LNCAP (cell line): ENCODE measurements at regions not wholly inside any gene's neighbourhood (a gene's known extent, or its start where the extent isn't known, plus 50 kb on each side); places are given as distances from the start of the nearest gene placed in this dataset.

Experiments
- TF ChIP-seq, protein P1 (sequence below): fragments of 450-650 bp; IDR thresholded peaks from 2 replicates; pipeline ENCODE4 v1.5.1; 2017; ENCODE audit warnings: mild to moderate bottlenecking

DNA sequence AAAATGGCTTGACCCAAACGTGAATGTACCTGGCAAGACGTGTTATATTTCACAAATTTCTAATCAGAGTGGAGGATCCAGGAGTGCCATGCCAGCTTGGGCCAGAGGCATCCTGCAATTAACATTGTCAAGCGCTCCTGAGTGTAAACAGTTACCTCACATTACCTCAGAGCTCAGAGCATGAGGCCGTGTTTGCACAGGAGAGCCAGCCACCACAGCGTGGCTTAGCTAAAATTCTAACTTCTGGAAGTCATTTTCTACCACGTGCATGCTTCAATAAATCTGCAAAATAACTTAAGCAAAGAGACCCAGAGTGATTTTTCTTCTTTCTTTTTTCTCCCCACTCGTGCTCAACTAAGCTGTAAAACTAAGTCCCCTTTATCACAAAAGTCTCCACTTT, 769.0 kb downstream of the KCNJ2 start:
- TF ChIP-seq, protein P1, sequence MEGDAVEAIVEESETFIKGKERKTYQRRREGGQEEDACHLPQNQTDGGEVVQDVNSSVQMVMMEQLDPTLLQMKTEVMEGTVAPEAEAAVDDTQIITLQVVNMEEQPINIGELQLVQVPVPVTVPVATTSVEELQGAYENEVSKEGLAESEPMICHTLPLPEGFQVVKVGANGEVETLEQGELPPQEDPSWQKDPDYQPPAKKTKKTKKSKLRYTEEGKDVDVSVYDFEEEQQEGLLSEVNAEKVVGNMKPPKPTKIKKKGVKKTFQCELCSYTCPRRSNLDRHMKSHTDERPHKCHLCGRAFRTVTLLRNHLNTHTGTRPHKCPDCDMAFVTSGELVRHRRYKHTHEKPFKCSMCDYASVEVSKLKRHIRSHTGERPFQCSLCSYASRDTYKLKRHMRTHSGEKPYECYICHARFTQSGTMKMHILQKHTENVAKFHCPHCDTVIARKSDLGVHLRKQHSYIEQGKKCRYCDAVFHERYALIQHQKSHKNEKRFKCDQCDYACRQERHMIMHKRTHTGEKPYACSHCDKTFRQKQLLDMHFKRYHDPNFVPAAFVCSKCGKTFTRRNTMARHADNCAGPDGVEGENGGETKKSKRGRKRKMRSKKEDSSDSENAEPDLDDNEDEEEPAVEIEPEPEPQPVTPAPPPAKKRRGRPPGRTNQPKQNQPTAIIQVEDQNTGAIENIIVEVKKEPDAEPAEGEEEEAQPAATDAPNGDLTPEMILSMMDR = no peak

DNA sequence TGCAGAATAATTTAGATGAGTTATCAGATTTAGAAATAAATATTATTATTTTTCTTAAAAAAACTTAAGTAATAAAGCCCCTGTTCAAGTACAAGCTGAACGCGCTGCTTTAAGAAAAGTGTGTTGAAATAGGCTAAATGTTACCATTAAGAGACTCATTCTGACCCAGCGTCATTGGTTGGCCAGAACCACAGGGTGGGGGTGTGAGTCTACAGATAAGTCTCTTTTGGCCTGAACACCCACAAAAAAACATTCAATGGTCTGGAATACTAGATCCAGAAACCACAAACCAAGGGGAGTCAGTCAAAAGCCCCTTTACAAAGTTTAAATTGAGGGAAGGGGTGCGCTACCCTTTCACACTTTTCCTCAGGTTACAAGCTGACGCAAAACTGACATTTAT, 776.1 kb downstream of the KCNJ2 start:
- TF ChIP-seq, protein P1 = no peak

DNA sequence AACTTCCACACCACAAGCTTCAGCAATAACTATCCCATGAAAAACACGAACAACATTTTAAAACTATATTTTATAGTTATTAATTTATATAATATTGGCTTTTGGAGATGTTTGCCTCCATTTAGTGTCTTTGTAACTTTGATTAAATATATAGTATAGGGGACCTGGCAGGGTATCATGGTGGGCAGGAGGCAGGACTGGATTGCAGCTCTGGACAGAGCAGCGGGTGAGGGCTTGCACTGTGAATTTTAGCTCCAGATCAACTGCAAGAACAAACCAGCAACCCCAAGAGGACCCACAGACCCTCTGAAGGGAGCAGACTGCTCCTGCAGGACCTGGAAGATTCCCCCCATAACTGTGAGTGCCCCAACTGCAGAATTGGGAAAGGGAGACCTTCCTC, 777.9 kb downstream of the KCNJ2 start:
- TF ChIP-seq, protein P1 = no peak

GRCh38 chr17:70947636-70948565, 778.6 kb downstream of the KCNJ2 start:
- TF ChIP-seq, protein P1 = no peak

GRCh38 chr17:70955441-70955840, 786.1 kb downstream of the KCNJ2 start:
- TF ChIP-seq, protein P1 = no peak

GRCh38 chr17:70956726-70957125, 787.4 kb downstream of the KCNJ2 start:
- TF ChIP-seq, protein P1 = no peak

- TF ChIP-seq, protein P1 = no peak
Measured at GRCh38 chr17:70961341-70961740, 792.0 kb downstream of the KCNJ2 start.
